Dendritic cell treated with granulocyte-macrophage colony-stimulating factor and Interleukin-4, amounts not matched to agents 40 ng/mL and 50 ng/mL, for 4 days (primary cell): ENCODE measurements at regions not wholly inside any gene's neighbourhood (a gene's known extent, or its start where the extent isn't known, plus 50 kb on each side); places are given as distances from the start of the nearest gene placed in this dataset.

Source experiments
- H3K27ac Mint-ChIP-seq: one replicate; pipeline ENCODE4 v1.8.0; 2022; ENCODE audit warnings: mild to moderate bottlenecking, mixed read lengths
- H3K27me3 Mint-ChIP-seq: one replicate; pipeline ENCODE4 v1.8.0; 2022; ENCODE audit warnings: mild to moderate bottlenecking, mixed read lengths
- H3K36me3 Mint-ChIP-seq: one replicate; pipeline ENCODE4 v1.8.0; 2022; ENCODE audit warnings: low read depth, mixed read lengths
- H3K4me1 Mint-ChIP-seq: one replicate; pipeline ENCODE4 v1.8.0; 2022; ENCODE audit warnings: low read depth, mixed read lengths
- H3K4me3 Mint-ChIP-seq: one replicate; pipeline ENCODE4 v1.8.0; 2022; ENCODE audit warnings: mild to moderate bottlenecking, moderate library complexity, mixed read lengths
- H3K9me3 Mint-ChIP-seq: one replicate; pipeline ENCODE4 v1.8.0; 2022; ENCODE audit warnings: mixed read lengths
- intact Hi-C: fragments of 100-400 bp; cut with micrococcal nuclease; formaldehyde crosslinking; loops from one replicate; pipeline ENCODE4 v1.15.0; 2022

DNA sequence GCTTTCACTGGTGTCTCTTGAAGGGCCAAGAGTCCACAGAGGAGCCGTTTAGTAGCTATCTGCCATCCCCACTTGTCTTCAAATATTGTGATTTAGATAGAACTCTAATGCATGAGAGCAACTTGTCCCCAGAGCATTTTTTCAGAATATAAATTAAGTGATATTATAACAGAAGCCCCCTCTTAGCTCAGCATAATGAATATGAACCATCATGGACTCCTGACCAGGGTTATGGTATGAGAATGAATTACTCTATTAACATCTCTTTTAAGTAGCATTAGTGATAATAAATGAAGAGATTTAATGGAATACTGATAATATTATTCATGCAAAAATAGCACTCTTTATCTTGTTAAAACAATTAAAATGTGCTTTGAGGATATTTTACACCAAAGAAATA is 709.6 kb downstream of the GALR1 start:
- H3K27ac Mint-ChIP-seq: no peak overlapping the region
- peaks cover 19% of the 10 kb centered on the region for H3K9me3 Mint-ChIP-seq
- H3K27me3 Mint-ChIP-seq: no peaks in the 10 kb centered on the region
- H3K4me1 Mint-ChIP-seq: no peaks in the 10 kb centered on the region
- no peaks in the 10 kb centered on the region for H3K36me3 Mint-ChIP-seq
- no peak overlapping the region for H3K4me3 Mint-ChIP-seq
- intact Hi-C loops: no loop called here

GRCh38 chr18:77960791-77961410 is 711.3 kb downstream of the GALR1 start:
- Mint-ChIP-seq H3K9me3 (peaks cover 19% of the 10 kb centered on the region), H3K36me3 (no peaks in the 10 kb centered on the region), H3K27me3 (no peaks in the 10 kb centered on the region), H3K4me1 (no peaks in the 10 kb centered on the region), H3K4me3 (no peak overlapping the region), H3K27ac (no peak overlapping the region)
- intact Hi-C loops: no loop called here

DNA sequence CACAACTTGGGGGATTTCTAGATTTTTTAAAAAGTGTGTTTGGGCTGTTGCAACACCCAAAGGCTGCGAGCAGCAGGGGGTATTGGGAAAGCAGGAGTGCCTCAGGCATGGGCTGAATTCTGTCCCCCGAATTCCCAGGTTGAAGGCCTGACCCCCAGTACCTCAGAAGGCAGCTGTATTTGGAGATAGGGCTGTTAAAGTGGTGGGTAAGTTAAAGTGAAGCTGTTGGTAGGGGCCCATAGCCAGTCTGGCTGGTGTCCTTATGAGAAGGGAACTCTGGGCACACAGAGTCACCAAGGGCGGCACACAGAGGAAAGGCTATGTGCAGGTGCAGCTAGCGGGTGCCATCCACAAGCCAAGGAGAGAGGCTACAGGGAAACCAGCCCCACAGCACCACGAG is 717.4 kb downstream of the GALR1 start:
- no peaks in the 10 kb centered on the region for H3K4me1 Mint-ChIP-seq
- H3K27me3 Mint-ChIP-seq: no peaks in the 10 kb centered on the region
- H3K27ac Mint-ChIP-seq: no peak overlapping the region
- H3K9me3 Mint-ChIP-seq: no peaks in the 10 kb centered on the region
- intact Hi-C loops: no loop called here
- H3K36me3 Mint-ChIP-seq: no peaks in the 10 kb centered on the region
- H3K4me3 Mint-ChIP-seq: no peak overlapping the region

DNA sequence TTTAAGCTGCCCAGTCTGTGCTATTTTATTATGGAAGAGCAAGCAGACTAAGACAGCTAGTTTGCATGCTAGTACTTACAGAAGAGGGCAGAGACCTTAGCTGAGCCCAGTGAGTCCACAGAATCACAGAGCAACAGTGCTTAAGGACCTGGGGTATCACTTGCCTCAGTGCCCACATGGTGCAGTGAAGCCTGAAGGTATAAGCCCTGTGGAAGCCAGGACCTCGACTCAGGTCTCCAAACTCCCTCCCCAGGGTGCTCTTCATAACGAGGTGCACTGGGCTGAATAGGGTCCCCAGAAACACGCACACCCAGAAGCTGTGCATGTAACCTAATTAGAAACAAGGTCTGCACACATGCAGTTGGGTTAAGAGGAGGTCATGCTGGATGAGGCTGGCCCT is 718.1 kb downstream of the GALR1 start:
- Mint-ChIP-seq H3K36me3 (no peaks in the 10 kb centered on the region), H3K4me3 (no peak overlapping the region), H3K9me3 (no peaks in the 10 kb centered on the region), H3K27ac (no peak overlapping the region), H3K4me1 (no peaks in the 10 kb centered on the region), H3K27me3 (no peaks in the 10 kb centered on the region)
- intact Hi-C loops: no loop called here

GRCh38 chr18:77969972-77970371 is 720.3 kb downstream of the GALR1 start:
- intact Hi-C loops: no loop called here
- Mint-ChIP-seq H3K4me1 (no peaks in the 10 kb centered on the region), H3K9me3 (no peaks in the 10 kb centered on the region), H3K4me3 (no peak overlapping the region), H3K36me3 (no peaks in the 10 kb centered on the region), H3K27ac (no peak overlapping the region), H3K27me3 (no peaks in the 10 kb centered on the region)

GRCh38 chr18:77970814-77971213 is 721.2 kb downstream of the GALR1 start:
- intact Hi-C loops: no loop called here
- no peak overlapping the region for H3K4me3 Mint-ChIP-seq
- no peaks in the 10 kb centered on the region for H3K36me3 Mint-ChIP-seq
- no peak overlapping the region for H3K27ac Mint-ChIP-seq
- no peaks in the 10 kb centered on the region for H3K4me1 Mint-ChIP-seq
- H3K9me3 Mint-ChIP-seq: peaks cover 5% of the 10 kb centered on the region
- no peaks in the 10 kb centered on the region for H3K27me3 Mint-ChIP-seq

- no peaks in the 10 kb centered on the region for H3K27me3 Mint-ChIP-seq
- H3K4me1 Mint-ChIP-seq: no peaks in the 10 kb centered on the region
- intact Hi-C loops: no loop called here
- no peak overlapping the region for H3K27ac Mint-ChIP-seq
- H3K36me3 Mint-ChIP-seq: no peaks in the 10 kb centered on the region
- H3K9me3 Mint-ChIP-seq: peaks cover 29% of the 10 kb centered on the region
- no peak overlapping the region for H3K4me3 Mint-ChIP-seq
These were observed 724.1 kb downstream of the GALR1 start for GRCh38 chr18:77973745-77974144.

GRCh38 chr18:77974329-77974728 is 724.7 kb downstream of the GALR1 start:
- no peak overlapping the region for H3K27ac Mint-ChIP-seq
- no peaks in the 10 kb centered on the region for H3K27me3 Mint-ChIP-seq
- H3K4me3 Mint-ChIP-seq: no peak overlapping the region
- intact Hi-C loops: no loop called here
- no peaks in the 10 kb centered on the region for H3K36me3 Mint-ChIP-seq
- H3K9me3 Mint-ChIP-seq: peaks cover 29% of the 10 kb centered on the region
- no peaks in the 10 kb centered on the region for H3K4me1 Mint-ChIP-seq

GRCh38 chr18:77977331-77977730 is 727.7 kb downstream of the GALR1 start:
- no peaks in the 10 kb centered on the region for H3K4me1 Mint-ChIP-seq
- no peak overlapping the region for H3K4me3 Mint-ChIP-seq
- H3K27me3 Mint-ChIP-seq: no peaks in the 10 kb centered on the region
- H3K27ac Mint-ChIP-seq: no peak overlapping the region
- H3K9me3 Mint-ChIP-seq: peaks cover 37% of the 10 kb centered on the region
- intact Hi-C loops: no loop called here
- no peaks in the 10 kb centered on the region for H3K36me3 Mint-ChIP-seq

DNA sequence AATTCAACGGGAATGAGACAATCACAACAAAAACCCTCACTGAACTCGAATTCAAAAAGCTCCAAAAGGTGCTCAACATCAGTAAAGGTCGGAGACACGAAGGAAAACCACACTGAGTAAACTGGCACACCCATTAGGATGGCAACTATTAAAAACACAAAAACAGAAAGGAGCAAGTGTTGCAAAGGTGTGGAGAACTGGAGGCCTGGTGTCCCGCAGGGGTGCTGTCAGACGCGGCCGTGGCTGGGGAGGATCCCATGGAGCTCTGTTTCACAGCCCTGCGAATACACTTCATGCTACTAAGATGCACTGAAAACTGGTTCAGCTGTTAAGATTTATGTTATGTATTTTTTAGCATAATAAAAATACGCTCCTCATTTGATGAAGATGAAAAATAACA is 730.6 kb downstream of the GALR1 start:
- no peaks in the 10 kb centered on the region for H3K36me3 Mint-ChIP-seq
- H3K4me1 Mint-ChIP-seq: no peaks in the 10 kb centered on the region
- H3K27me3 Mint-ChIP-seq: no peaks in the 10 kb centered on the region
- no peak overlapping the region for H3K4me3 Mint-ChIP-seq
- peaks cover 45% of the 10 kb centered on the region for H3K9me3 Mint-ChIP-seq
- intact Hi-C loops: no loop called here
- H3K27ac Mint-ChIP-seq: no peak overlapping the region

- intact Hi-C loops: no loop called here
- H3K27me3 Mint-ChIP-seq: no peaks in the 10 kb centered on the region
- H3K9me3 Mint-ChIP-seq: peaks cover 35% of the 10 kb centered on the region
- no peak overlapping the region for H3K27ac Mint-ChIP-seq
- no peaks in the 10 kb centered on the region for H3K36me3 Mint-ChIP-seq
- no peak overlapping the region for H3K4me3 Mint-ChIP-seq
- H3K4me1 Mint-ChIP-seq: no peaks in the 10 kb centered on the region
These were observed 732.2 kb downstream of the GALR1 start for GRCh38 chr18:77981874-77982273.

- no peaks in the 10 kb centered on the region for H3K27me3 Mint-ChIP-seq
- no peaks in the 10 kb centered on the region for H3K36me3 Mint-ChIP-seq
- H3K4me3 Mint-ChIP-seq: no peak overlapping the region
- H3K27ac Mint-ChIP-seq: no peak overlapping the region
- H3K4me1 Mint-ChIP-seq: no peaks in the 10 kb centered on the region
- intact Hi-C loops: no loop called here
- peaks cover 21% of the 10 kb centered on the region for H3K9me3 Mint-ChIP-seq
These were observed 733.6 kb downstream of the GALR1 start for GRCh38 chr18:77983270-77983669.

GRCh38 chr18:77984178-77984577 is 734.5 kb downstream of the GALR1 start:
- Mint-ChIP-seq H3K27me3 (no peaks in the 10 kb centered on the region), H3K4me3 (no peak overlapping the region), H3K4me1 (no peaks in the 10 kb centered on the region), H3K27ac (no peak overlapping the region), H3K9me3 (peaks cover 16% of the 10 kb centered on the region), H3K36me3 (no peaks in the 10 kb centered on the region)
- intact Hi-C loops: no loop called here

DNA sequence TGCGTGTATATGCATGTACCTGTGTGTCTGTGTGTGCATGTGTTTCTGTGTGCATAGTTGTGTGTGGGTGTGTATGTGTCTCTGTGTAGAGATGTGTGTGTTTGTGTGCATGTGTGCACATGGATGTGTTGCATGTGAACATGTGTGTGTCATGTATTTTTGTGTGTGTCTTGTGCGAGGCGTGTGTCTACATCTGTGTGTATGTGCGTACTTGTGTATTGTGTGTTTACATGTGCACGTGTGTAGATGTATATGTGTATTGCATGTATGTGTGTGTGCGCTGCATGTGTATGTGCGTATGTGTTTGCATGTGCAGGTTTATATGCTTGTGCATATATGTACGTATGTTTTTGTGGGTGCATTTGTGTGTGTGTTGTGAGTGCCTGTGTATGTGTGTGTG is 735.2 kb downstream of the GALR1 start:
- no peak overlapping the region for H3K27ac Mint-ChIP-seq
- no peak overlapping the region for H3K4me3 Mint-ChIP-seq
- H3K27me3 Mint-ChIP-seq: no peaks in the 10 kb centered on the region
- no peaks in the 10 kb centered on the region for H3K36me3 Mint-ChIP-seq
- intact Hi-C loops: no loop called here
- peaks cover 16% of the 10 kb centered on the region for H3K9me3 Mint-ChIP-seq
- no peaks in the 10 kb centered on the region for H3K4me1 Mint-ChIP-seq

DNA sequence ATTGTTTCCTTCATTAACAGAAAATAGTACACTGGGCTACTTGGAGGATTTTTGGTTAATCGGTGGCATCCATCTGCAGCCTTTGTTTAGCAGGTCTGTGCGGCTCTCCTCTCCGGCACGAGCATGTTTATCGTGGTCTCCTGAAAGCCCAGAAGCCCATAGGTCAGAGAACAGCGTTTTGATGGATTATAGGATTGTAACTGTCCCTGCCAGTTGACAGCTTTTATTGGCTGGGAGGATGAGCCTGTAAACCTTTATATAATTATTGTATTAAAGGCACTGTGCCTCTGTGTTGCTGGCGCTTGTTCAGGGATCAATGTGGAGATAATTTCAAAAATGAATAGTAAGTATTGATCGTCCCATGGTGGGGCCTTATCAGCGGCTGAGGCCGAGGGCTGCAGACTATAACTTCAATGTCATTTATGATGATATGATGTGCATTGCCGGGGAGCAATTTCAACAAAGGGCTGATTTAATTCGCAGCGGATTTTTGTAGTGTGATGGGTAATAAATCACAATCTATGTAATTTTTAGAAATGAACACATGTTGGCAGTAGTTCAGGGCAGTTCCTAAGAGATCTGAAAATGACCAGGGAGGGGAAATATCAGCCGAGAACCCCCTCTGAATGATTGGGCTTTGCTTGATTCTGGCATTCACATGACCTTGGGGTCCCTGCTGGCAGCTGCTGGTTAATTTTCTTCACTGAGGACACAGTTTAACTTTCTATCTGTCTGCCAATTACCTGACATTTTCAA is 736.1 kb downstream of the GALR1 start:
- intact Hi-C loops: no loop called here
- peaks cover 16% of the 10 kb centered on the region for H3K9me3 Mint-ChIP-seq
- H3K4me3 Mint-ChIP-seq: no peak overlapping the region

More for the DNA sequence above, 736.1 kb downstream of the GALR1 start:
- Mint-ChIP-seq H3K27me3 (no peaks in the 10 kb centered on the region), H3K4me1 (no peaks in the 10 kb centered on the region), H3K27ac (no peak overlapping the region), H3K36me3 (no peaks in the 10 kb centered on the region)
